C4-2B (cell line): ENCODE measurements at regions not wholly inside any gene's neighbourhood (a gene's known extent, or its start where the extent isn't known, plus 50 kb on each side); places are given as distances from the start of the nearest gene placed in this dataset.

ENCODE experiments used
- ZFX ChIP-seq: fragments of 450-650 bp; IDR thresholded peaks from 2 replicates; pipeline ENCODE4 v1.6.1; 2017
- TF ChIP-seq, protein P1 (sequence below): fragments of 450-650 bp; conservative IDR thresholded peaks from 2 replicates; pipeline ENCODE4 v1.5.1; 2017; ENCODE audit warnings: mild to moderate bottlenecking

DNA sequence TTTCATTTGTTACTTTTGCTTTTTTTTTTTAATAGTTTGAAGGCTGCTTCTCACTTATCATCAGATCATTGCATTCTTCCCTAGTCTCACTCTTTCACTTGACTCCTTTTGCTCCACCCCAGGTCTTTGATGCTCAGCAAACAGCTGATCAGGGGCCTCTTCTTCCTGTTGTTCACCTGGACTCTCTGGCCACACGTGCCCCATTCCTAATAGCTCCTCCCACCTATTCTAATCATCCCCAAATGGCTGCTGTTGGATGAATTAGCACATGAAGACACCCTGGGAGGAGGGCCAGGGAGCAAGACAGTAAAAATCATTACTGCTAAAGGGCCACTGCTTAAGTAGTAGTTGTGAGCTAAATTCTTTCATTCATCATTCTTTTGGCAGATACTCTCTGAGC lies 119.5 kb downstream of the MAB21L3 start:
- TF ChIP-seq, protein P1, sequence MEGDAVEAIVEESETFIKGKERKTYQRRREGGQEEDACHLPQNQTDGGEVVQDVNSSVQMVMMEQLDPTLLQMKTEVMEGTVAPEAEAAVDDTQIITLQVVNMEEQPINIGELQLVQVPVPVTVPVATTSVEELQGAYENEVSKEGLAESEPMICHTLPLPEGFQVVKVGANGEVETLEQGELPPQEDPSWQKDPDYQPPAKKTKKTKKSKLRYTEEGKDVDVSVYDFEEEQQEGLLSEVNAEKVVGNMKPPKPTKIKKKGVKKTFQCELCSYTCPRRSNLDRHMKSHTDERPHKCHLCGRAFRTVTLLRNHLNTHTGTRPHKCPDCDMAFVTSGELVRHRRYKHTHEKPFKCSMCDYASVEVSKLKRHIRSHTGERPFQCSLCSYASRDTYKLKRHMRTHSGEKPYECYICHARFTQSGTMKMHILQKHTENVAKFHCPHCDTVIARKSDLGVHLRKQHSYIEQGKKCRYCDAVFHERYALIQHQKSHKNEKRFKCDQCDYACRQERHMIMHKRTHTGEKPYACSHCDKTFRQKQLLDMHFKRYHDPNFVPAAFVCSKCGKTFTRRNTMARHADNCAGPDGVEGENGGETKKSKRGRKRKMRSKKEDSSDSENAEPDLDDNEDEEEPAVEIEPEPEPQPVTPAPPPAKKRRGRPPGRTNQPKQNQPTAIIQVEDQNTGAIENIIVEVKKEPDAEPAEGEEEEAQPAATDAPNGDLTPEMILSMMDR: no peak
- TF ChIP-seq ZFX: no peak
